ENCODE measurements at regions not wholly inside any gene's neighbourhood (a gene's known extent, or its start where the extent isn't known, plus 50 kb on each side); places are given as distances from the start of the nearest gene placed in this dataset.

DNA sequence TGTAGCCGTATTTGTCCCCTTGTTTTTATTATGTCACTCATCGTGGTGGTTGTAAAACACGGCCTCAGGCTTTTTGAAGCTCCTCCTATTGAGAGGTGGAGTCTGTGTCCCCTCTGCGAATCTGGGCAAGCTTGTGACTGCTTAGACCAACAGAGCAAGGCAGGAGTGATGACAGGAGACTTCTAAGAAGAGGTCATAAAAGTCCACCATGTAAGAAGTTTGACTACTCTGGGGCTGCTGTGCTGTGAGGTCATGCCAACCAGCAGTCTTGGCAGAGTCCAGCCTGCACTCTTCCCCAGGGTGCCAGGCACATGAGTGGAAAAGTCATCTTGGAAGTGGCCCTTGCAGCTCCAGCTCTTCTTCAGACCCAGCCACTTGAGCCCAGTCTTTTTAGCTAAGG, 83.8 kb upstream of the SPTBN1 start:
- TF ChIP-seq, protein P1, sequence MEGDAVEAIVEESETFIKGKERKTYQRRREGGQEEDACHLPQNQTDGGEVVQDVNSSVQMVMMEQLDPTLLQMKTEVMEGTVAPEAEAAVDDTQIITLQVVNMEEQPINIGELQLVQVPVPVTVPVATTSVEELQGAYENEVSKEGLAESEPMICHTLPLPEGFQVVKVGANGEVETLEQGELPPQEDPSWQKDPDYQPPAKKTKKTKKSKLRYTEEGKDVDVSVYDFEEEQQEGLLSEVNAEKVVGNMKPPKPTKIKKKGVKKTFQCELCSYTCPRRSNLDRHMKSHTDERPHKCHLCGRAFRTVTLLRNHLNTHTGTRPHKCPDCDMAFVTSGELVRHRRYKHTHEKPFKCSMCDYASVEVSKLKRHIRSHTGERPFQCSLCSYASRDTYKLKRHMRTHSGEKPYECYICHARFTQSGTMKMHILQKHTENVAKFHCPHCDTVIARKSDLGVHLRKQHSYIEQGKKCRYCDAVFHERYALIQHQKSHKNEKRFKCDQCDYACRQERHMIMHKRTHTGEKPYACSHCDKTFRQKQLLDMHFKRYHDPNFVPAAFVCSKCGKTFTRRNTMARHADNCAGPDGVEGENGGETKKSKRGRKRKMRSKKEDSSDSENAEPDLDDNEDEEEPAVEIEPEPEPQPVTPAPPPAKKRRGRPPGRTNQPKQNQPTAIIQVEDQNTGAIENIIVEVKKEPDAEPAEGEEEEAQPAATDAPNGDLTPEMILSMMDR (IDR thresholded peaks at IDR 0.05 in 8 of 11, conservative IDR thresholded peaks at IDR 0.05 in 3 of 11), result no peak
- no peak for TF ChIP-seq POLR2AphosphoS5 (IDR thresholded peaks at IDR 0.05)
- no peak for TF ChIP-seq POLR2A (IDR thresholded peaks at IDR 0.05)

All from spleen (tissue), 7 donors.